Activated CD4-positive, alpha-beta T cell treated with anti-CD3 and anti-CD28 coated beads, Interleukin-2, amount 50 U/mL, for 1 hour (primary cell): ENCODE measurements at regions not wholly inside any gene's neighbourhood (a gene's known extent, or its start where the extent isn't known, plus 50 kb on each side); places are given as distances from the start of the nearest gene placed in this dataset.
"Not testable (repeated sequence)": the region's sequence is repeated elsewhere in the genome, so short reads cannot be mapped to it uniquely, and the experiment has no call there.

Source experiments
- DNase-seq: peaks from one replicate; pipeline ENCODE4 v3.0.0-alpha.2; 2020

DNA sequence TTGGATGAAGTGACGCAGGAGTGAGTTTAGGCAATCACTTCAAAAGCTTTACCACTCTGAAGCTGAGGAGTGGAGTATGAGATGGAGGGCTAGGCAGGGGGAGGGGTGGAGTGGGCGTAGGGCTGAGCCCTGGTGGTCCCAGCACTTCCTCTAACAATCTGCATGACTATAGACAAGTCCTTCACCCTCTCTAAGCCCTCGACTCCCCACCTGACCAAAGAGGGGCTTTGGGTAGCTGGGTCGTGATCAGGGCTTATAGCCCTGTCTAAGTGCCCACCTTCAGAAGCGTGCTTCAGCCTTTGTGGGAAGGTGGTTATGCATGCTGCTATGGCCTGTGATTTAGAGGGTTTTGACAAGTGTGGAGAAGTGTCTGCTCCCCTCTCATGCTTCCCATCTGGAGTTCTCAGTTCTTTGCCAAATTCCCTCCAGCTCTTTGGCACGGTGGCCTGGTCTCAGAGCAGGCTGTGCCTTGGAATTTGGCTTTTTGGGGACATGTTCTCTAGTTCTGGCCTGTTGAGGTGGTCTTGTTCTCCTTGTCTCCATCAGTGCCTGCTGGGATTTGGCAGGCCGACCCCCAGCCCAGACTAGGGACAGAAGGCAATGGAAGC, 53.0 kb downstream of the ACTBL2 start:
- DNase-seq, result no peak

- not testable (repeated sequence) for DNase-seq
These were observed 53.6 kb downstream of the ACTBL2 start for GRCh38 chr5:57429021-57429420.

- no peak for DNase-seq
These were observed 59.6 kb downstream of the ACTBL2 start for GRCh38 chr5:57422993-57423392.

- no peak for DNase-seq
These were observed 60.3 kb downstream of the ACTBL2 start for GRCh38 chr5:57422341-57422740.

DNA sequence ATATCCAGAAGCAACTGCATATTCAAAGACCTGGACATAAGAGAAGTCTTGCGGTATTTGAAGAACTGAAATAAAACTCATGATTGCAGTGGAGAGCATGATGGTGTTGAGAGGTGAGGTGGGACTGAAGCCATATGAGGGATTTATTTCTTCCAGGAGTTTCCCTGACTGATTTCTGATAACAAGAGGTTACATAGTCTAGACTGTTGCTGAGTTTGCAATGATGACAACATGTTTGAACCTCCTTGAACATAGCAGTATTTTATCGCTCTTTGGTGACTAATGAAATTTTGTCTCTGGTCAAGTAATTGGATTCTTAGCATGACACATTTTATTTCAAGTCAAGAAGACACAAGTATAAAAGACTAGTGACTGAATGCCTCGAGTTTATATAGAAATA, 61.8 kb downstream of the ACTBL2 start:
- no peak for DNase-seq

DNA sequence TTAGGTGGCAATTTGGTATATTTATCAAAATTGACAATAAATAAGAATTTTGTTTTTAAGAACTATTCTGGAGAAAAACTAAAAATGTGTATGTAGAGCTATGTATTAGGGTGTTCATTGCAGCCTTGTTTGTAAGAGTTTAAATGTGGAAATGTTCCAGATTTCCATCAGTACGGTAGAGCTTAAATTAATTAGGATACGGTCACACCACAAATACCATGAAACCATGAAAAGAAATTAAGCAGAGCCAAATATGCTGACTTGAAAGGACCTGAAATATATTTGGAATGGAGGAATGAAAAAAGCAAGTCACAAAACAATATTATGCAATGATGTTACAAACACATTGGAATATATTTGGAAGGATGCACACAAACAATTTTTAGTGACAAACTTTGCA, 64.6 kb downstream of the ACTBL2 start:
- DNase-seq, result no peak

- DNase-seq, result no peak
These were observed 65.3 kb downstream of the ACTBL2 start for GRCh38 chr5:57417320-57417719.

DNA sequence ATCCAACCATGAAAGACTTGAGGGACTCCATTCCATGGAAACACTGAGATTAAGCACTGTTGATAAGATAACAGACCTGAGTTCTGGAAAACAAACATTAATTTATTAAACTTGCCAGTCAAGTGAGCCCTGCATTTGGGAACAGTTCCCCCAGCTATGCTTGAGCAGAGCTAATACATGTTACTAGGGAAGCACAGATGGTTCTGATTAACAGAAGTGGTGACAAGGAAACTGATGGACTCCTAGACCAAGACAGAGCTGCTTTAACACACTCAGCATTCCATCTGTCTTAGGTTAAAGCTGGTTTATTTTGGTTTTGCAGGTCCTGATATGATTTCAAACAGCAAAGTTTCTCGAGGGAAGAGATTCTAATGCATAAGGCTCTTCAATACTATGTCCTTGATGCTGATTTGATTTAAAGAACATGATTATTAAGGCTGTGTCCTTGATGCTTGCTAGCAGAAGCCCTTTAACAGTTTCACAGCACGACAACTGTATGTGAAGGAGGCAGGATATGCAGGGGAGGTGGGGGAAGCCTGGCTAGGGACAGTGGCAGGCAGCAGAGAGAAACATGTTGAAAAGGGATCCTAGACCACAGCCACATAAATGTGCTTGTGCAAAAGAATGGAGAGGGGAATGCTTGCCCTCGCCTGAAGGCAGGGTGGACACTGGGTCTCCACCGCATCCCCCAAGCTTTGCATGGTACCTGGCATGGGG, 66.2 kb downstream of the ACTBL2 start:
- DNase-seq, result no peak

GRCh38 chr5:57414857-57415256, 67.8 kb downstream of the ACTBL2 start:
- DNase-seq, result no peak

DNA sequence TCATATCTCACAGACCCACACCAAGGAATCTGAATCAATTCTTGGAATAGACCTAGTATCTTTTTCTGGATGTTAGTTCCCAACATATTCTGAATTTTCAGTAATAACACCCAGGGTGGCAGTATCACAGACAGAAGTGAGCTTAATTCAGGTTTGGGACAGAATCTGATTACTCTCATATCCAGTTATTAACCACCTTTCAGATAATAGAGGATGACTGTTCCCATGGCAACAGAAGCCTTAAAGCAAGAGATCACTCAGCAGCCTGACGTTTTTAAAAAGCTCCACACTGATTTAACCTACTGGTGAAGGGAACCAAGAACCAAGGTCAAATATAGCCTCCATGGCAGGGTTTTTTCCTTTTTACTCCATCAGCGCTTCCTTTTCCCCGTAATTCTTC, 68.4 kb downstream of the ACTBL2 start:
- DNase-seq, result no peak

DNA sequence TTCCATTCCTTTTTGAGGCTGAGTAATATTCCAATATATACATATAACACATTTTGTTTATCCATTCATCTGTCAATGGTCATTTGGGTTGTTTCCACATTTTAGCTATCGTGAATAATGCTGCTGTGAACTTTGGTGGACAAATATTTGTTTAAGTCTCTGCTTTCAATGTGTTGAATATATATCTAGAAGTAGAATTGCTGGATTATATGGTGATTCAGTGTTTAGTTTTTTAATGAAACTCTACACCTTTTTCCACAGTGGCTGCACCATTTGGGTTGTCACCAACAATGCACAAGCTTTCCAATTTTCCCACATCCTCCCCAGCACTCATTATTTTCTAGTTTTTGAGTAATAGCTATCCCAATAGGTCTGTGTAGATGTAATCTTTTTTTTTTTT, 69.5 kb downstream of the ACTBL2 start:
- DNase-seq, result no peak

GRCh38 chr5:57412680-57413079, 69.9 kb downstream of the ACTBL2 start:
- DNase-seq, result no peak

DNA sequence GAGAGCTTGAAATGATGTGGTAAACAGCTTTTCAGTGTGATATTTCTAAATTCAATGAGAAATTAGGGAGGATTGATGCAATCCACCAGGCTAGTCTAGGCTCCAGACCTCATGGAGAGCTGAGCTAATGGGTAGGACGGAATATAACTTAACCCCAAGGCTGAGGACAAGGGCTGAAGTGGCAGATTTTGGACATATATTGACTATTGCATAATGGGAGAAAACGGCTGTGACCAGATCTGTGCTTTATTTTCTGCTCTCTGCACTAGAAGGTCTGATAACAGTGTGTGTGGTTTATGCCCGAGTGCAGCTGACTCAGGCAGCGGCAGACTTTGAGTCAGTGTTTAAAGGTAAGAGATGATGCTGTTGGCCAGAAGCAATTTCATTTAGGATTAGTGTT, 70.6 kb downstream of the ACTBL2 start:
- DNase-seq, result no peak

GRCh38 chr5:57410374-57411320, 72.0 kb downstream of the ACTBL2 start:
- no peak for DNase-seq

DNA sequence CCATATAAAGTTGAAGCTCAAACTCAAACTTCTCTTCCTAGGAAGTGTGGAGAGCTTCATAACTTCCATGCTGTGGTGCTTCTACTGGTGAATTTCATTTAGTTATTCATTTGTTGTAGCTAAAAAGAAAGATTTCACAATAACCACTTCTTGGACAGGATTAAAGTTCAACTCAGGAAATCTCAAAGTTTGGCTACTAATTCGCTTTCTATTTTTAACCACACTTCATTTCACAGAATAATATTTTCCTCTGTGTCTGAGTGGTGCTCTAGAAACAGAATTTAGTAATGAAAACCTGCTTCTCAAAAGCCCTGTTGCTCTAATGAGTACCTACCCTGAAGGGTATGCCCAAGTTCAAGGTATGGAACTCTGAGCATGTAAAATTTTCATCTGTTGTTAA, 73.9 kb downstream of the ACTBL2 start:
- no peak for DNase-seq

- no peak for DNase-seq
These were observed 74.3 kb downstream of the ACTBL2 start for GRCh38 chr5:57408285-57408684.

DNA sequence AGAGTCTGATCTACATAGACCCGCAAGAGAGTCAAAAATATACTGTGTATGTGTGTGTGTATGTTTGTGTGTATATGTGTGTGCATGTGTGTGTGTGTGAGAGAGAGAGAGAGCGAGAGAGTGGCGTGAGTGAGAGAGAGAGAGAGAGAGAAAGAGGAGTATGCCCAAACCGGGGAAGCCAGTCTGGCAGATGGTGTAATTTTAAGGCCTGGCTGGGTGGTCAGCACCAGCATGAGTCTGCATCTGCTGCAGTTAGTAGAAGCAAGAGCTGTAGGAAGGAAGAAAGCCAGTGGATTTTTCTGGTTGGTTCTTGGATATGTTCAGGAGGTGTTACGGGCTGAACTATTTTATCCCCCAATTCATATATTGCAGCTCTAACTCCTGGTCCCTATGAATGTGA, 75.2 kb downstream of the ACTBL2 start:
- no peak for DNase-seq

- DNase-seq, result no peak
These were observed 76.0 kb downstream of the ACTBL2 start for GRCh38 chr5:57406641-57407040.

DNA sequence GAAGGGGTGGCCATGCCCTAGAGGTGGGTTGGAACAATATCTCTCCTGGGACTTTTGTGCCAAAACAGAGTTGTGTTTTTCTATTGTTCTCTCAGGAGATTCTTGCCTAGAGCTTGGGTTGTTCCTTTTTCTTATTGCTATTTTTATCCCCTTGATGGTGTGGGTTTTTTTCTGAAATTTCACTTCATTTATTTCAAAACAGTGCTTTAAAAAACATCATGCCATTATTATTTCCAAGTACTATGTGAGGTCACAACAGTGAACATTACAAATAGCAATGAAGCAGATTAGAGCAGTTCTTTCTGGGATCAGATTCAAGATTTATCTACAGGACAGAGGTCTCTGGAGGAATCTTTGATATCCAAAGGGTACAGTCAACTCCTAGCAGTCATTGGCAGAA, 76.6 kb downstream of the ACTBL2 start:
- DNase-seq, result no peak

DNA sequence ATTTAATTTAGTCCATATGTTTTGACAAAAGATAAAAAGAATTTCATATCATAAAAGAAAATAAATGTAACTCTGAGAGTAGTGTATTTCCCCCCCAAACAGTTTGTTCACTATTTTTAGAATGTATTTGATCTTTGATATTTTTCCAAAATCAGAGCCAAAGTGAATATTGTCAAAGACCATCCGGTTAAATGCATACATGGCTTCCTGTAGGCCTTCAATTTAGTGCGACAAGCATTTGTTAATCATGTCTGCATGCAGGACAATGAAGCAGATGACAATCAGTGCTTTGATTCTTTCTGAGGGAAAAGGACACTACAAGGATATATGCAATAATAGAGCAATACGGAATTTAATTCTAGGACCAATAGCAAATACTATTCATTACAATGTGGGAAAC, 79.8 kb downstream of the ACTBL2 start:
- DNase-seq, result no peak

DNA sequence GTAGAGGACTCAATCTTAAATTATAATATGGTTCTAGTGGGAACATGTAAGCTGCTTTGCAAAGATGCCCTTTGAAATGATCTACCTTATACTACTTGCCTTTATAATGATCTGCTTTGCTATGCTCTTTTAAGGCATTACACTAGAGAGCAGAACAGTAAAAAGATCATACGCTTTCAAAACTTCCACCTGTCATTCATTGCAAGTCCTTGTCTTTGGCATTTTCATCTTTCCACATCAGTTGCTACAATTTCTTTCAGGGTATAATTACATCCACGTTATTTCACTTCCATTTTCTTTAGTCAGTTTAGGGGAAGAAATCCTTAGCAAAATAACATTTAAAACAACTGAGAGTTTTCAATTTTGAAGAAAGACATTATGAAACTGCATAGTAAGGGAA, 80.3 kb downstream of the ACTBL2 start:
- no peak for DNase-seq

DNA sequence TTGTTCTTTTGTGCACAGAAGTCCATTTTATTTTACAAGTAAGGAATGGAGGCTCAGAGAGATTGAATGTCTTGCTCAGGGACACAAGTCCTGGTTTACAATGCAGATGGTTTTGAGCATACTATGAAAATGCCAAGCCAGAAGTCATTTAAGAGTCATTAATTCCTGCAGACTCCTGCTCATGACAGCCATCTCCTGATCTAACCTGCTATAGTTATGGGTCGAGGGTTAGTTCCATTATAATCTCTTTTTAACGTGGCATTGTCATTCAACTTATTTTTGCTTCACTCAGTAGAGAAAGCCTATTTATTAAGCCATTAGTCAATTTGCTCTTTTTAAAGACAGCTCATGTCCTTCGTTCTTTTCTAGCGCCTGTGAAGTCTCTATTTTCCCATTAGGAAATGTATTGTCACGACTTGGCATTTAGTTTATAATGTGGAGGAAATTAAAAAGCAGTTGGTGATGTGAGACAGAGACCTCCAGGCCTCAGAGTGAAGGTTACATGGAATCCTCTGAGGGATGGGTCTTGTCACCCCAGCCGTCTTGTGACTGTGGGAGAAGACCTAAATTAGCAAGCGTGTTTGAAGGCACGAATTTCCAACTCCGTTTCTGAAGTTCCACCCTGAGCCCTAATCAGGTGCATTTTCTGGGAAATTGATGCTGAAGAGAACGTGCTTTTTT, 84.1 kb downstream of the ACTBL2 start:
- no peak for DNase-seq

GRCh38 chr5:57396701-57397100, 85.9 kb downstream of the ACTBL2 start:
- DNase-seq, result no peak
